NCI-H446 (cell line): ENCODE measurements at regions not wholly inside any gene's neighbourhood (a gene's known extent, or its start where the extent isn't known, plus 50 kb on each side); places are given as distances from the start of the nearest gene placed in this dataset.

Experiments
- DNase-seq, 2 experiments: peaks; one replicate each; lab custom pipeline; 2025; lab: John Stamatoyannopoulos, UW

GRCh38 chr9:108676355-108676754, 179.4 kb downstream of the ACTL7B start:
- DNase-seq, result no peak

GRCh38 chr9:108675708-108676107, 180.1 kb downstream of the ACTL7B start:
- no peak for DNase-seq

- no peak for DNase-seq
Observed at GRCh38 chr9:108674766-108675530, 180.8 kb downstream of the ACTL7B start.

- no peak for DNase-seq
Observed at GRCh38 chr9:108673386-108673785, 182.4 kb downstream of the ACTL7B start.

- DNase-seq, result no peak
Observed at GRCh38 chr9:108672475-108673190, 183.2 kb downstream of the ACTL7B start.

GRCh38 chr9:108671794-108672193, 184.0 kb downstream of the ACTL7B start:
- DNase-seq, result no peak

- DNase-seq, result no peak
Observed at GRCh38 chr9:108671176-108671575, 184.6 kb downstream of the ACTL7B start.

- no peak for DNase-seq
Observed at GRCh38 chr9:108668938-108669335, 186.8 kb downstream of the ACTL7B start.

GRCh38 chr9:108668191-108668937, 187.4 kb downstream of the ACTL7B start:
- DNase-seq, result no peak

- DNase-seq, result no peak
Observed at GRCh38 chr9:108666240-108666784, 189.5 kb downstream of the ACTL7B start.

- no peak for DNase-seq
Observed at GRCh38 chr9:108665521-108666239, 190.1 kb downstream of the ACTL7B start.

GRCh38 chr9:108664309-108665255, 191.2 kb downstream of the ACTL7B start:
- DNase-seq, result no peak

GRCh38 chr9:108663422-108663821, 192.4 kb downstream of the ACTL7B start:
- no peak for DNase-seq

- no peak for DNase-seq
Observed at GRCh38 chr9:108662956-108663355, 192.8 kb downstream of the ACTL7B start.

GRCh38 chr9:108662091-108662875, 193.5 kb downstream of the ACTL7B start:
- no peak for DNase-seq

GRCh38 chr9:108656566-108656965, 199.2 kb downstream of the ACTL7B start:
- no peak for DNase-seq

GRCh38 chr9:108655818-108656217, 200.0 kb downstream of the ACTL7B start:
- DNase-seq, result no peak

- no peak for DNase-seq
Observed at GRCh38 chr9:108654566-108654965, 201.2 kb downstream of the ACTL7B start.

- DNase-seq, result no peak
Observed at GRCh38 chr9:108652851-108653250, 202.9 kb downstream of the ACTL7B start.

- no peak for DNase-seq
Observed at GRCh38 chr9:108650826-108651225, 205.0 kb downstream of the ACTL7B start.
